ENCODE measurements at regions not wholly inside any gene's neighbourhood (a gene's known extent, or its start where the extent isn't known, plus 50 kb on each side); places are given as distances from the start of the nearest gene placed in this dataset.

- H3K4me2 ChIP-seq (replicated peaks; ENCODE audit: low read depth, low read length, poor library complexity, severe bottlenecking): no peak overlapping the region
- H3K36me3 ChIP-seq (replicated peaks in 1 of 2; ENCODE audit: control extremely low read depth in 1 of 2, control insufficient read depth in 1 of 2, extremely low read depth in 1 of 2, insufficient read depth in 2 of 2, low read length in 1 of 2): no peaks in the 10 kb centered on the region
- no peaks in the 10 kb centered on the region for H3K79me2 ChIP-seq (ENCODE audit: control insufficient read depth, insufficient read depth, low read length)
- no peak overlapping the region for H3K4me3 Mint-ChIP-seq
- intact Hi-C loops (cut with micrococcal nuclease): no loop called here
- H3K4me1 ChIP-seq (ENCODE audit: control insufficient read depth in 2 of 2, insufficient read depth in 2 of 2, low read length in 2 of 2): no peaks in the 10 kb centered on the region
- H2AFZ ChIP-seq (ENCODE audit: insufficient read depth, low read depth, low read length, poor library complexity, severe bottlenecking): no peak overlapping the region
- peaks cover 9% of the 10 kb centered on the region for H3K9me3 Mint-ChIP-seq (ENCODE audit: insufficient read depth)
- H3K27ac ChIP-seq (ENCODE audit: low read length in 2 of 2): no peak overlapping the region
- TF ChIP-seq EZH2 (IDR thresholded peaks at IDR 0.05; ENCODE audit: borderline replicate concordance, insufficient read depth, low read depth, low read length, poor library complexity, severe bottlenecking): no peak
- TF ChIP-seq, protein P1, sequence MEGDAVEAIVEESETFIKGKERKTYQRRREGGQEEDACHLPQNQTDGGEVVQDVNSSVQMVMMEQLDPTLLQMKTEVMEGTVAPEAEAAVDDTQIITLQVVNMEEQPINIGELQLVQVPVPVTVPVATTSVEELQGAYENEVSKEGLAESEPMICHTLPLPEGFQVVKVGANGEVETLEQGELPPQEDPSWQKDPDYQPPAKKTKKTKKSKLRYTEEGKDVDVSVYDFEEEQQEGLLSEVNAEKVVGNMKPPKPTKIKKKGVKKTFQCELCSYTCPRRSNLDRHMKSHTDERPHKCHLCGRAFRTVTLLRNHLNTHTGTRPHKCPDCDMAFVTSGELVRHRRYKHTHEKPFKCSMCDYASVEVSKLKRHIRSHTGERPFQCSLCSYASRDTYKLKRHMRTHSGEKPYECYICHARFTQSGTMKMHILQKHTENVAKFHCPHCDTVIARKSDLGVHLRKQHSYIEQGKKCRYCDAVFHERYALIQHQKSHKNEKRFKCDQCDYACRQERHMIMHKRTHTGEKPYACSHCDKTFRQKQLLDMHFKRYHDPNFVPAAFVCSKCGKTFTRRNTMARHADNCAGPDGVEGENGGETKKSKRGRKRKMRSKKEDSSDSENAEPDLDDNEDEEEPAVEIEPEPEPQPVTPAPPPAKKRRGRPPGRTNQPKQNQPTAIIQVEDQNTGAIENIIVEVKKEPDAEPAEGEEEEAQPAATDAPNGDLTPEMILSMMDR (IDR thresholded peaks at IDR 0.05): no peak
- DNase-seq (no peak), ATAC-seq (ENCODE audit: low read depth) (no peak)
- H3K27ac Mint-ChIP-seq: no peak overlapping the region
- no peak overlapping the region for H3K4me3 ChIP-seq (ENCODE audit: control extremely low read depth in 1 of 5, extremely low read depth in 1 of 5, insufficient read depth in 1 of 5, low read depth in 2 of 5, low read length in 4 of 5)
- peaks cover 0 to 3% (median 1%) of the 10 kb centered on the region in 3 donors for H3K9me3 ChIP-seq (ENCODE audit: control extremely low read depth in 1 of 3, control insufficient read depth in 2 of 3, insufficient read depth in 1 of 3, low read length in 2 of 3)
- H3K27me3 ChIP-seq (replicated peaks in 1 of 4; ENCODE audit: control extremely low read depth in 1 of 4, control insufficient read depth in 3 of 4, insufficient read depth in 4 of 4, low read length in 3 of 4): no peaks in the 10 kb centered on the region
- no peak overlapping the region for H3K9ac ChIP-seq (ENCODE audit: low read length)
- H3K27me3 Mint-ChIP-seq: peaks cover 25% of the 10 kb centered on the region
- ChIA-PET CTCF (no interaction called here), POLR2A (no interaction called here)
- H3K4me1 Mint-ChIP-seq: no peaks in the 10 kb centered on the region
- WGBS (ENCODE audit: insufficient coverage): 49% methylated on average over 5 of the region's 5 CpGs
- H4K20me1 ChIP-seq (ENCODE audit: control insufficient read depth, insufficient read depth, low read length, poor library complexity, severe bottlenecking): no peaks in the 10 kb centered on the region
These were observed 259.2 kb upstream of the KAZN start for GRCh38 chr1:14339288-14339687.

DNA sequence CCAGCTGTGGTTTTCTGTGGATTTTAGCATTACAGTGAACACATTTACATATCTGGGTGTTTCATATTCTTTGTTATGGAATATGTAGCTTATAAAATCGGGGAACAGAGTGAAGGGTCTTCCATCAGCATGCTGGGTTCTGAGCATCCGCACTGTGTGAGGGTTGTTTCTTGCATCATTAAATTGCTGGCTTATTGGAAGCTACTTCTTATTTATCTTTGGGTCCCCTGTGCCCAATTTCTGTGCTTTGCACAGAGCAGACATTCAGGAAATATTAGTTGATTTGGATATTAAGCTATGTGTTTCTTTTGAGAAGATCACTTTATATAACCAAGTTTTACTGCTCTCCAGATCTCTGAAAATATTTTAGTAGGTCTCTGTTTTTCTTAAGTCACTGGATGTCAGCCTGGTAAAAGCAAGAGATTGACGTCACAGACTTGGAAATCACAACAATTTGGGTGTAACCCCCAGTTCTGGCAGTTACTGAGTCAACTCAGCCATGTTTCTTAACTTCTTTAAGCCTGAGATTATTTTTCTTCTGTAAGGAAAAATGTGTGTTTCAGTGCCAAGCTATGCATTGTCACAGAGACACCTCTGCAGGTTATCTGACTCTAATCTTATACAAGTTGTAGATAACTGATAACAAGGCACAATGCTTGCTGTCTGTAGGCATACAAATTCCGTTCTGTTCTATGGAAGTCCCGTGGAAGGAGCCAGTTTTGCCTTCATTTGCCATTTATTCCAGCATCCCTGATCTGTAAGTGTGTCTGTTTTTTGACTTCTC is 258.3 kb upstream of the KAZN start:
- DNase-seq: no peak
- no peak overlapping the region for H2AFZ ChIP-seq (ENCODE audit: insufficient read depth, low read depth, low read length, poor library complexity, severe bottlenecking)
- H3K9ac ChIP-seq (ENCODE audit: low read length): no peak overlapping the region
- no peaks in the 10 kb centered on the region for H3K79me2 ChIP-seq (ENCODE audit: control insufficient read depth, insufficient read depth, low read length)
- H4K20me1 ChIP-seq (ENCODE audit: control insufficient read depth, insufficient read depth, low read length, poor library complexity, severe bottlenecking): no peaks in the 10 kb centered on the region
- WGBS (ENCODE audit: insufficient coverage): 58% methylated on average over 2 of the region's 5 CpGs
- no peak overlapping the region for H3K4me3 ChIP-seq (ENCODE audit: control extremely low read depth in 1 of 5, extremely low read depth in 1 of 5, insufficient read depth in 1 of 5, low read depth in 2 of 5, low read length in 4 of 5)
- peaks cover 0 to 2% (median 1%) of the 10 kb centered on the region in 3 donors for H3K9me3 ChIP-seq (ENCODE audit: control extremely low read depth in 1 of 3, control insufficient read depth in 2 of 3, insufficient read depth in 1 of 3, low read length in 2 of 3)
- Mint-ChIP-seq H3K4me3 (no peak overlapping the region), H3K9me3 (ENCODE audit: insufficient read depth) (peaks cover 9% of the 10 kb centered on the region), H3K27ac (no peak overlapping the region), H3K27me3 (peaks cover 25% of the 10 kb centered on the region), H3K4me1 (no peaks in the 10 kb centered on the region)
- no peak for ATAC-seq (ENCODE audit: low read depth)
- no peaks in the 10 kb centered on the region for H3K4me1 ChIP-seq (ENCODE audit: control insufficient read depth in 2 of 2, insufficient read depth in 2 of 2, low read length in 2 of 2)
- H3K27me3 ChIP-seq (replicated peaks in 1 of 4; ENCODE audit: control extremely low read depth in 1 of 4, control insufficient read depth in 3 of 4, insufficient read depth in 4 of 4, low read length in 3 of 4): peaks cover 0 to 2% (median 0%) of the 10 kb centered on the region in 4 experiments
- ChIA-PET CTCF (no interaction called here), POLR2A (no interaction called here)
- no peak overlapping the region for H3K4me2 ChIP-seq (replicated peaks; ENCODE audit: low read depth, low read length, poor library complexity, severe bottlenecking)
- H3K36me3 ChIP-seq (replicated peaks in 1 of 2; ENCODE audit: control extremely low read depth in 1 of 2, control insufficient read depth in 1 of 2, extremely low read depth in 1 of 2, insufficient read depth in 2 of 2, low read length in 1 of 2): no peaks in the 10 kb centered on the region
- no peak overlapping the region for H3K27ac ChIP-seq (ENCODE audit: low read length in 2 of 2)
- TF ChIP-seq, protein P1 (IDR thresholded peaks at IDR 0.05): no peak
- TF ChIP-seq EZH2 (IDR thresholded peaks at IDR 0.05; ENCODE audit: borderline replicate concordance, insufficient read depth, low read depth, low read length, poor library complexity, severe bottlenecking): no peak
- intact Hi-C loops (cut with micrococcal nuclease): no loop called here

Measured in B cell (primary cell).